ENCODE measurements at regions not wholly inside any gene's neighbourhood (a gene's known extent, or its start where the extent isn't known, plus 50 kb on each side); places are given as distances from the start of the nearest gene placed in this dataset.

DNA sequence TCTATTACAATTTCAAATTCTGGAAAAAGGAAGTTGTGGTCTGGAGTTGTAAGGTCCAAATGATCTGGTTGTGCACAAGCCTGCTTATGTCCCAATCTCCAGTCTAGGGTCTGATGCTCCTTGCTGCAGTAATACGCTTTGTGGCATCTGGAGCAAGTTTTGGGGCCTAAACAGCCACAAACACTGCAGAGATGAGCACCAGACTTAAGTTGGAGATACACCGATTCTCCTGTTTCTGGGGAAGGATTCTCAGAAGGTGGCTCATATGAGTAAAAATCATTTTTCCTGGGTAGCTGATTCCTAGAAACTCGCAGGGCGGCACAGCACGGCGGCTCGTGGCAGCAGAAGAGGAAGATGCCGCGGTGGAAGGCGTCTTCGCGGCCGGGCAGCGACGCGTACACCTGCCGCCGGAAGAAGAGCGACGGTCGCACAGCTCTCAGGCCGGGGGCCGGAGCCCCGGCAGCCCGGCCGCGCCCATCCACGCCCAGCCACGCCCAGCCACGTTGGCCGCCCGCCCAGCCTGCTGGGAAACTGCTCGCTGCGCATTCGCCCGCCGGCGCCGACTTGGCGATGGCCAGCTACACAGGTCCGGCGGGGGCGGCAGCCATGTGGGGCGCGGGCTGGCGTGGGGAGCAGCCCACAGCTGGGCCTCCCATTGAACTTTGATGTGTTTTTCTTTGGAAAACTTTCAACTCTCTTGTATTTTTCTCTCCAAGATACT lies 129.0 kb downstream of the ASCL4 start:
- TF ChIP-seq, protein P1, sequence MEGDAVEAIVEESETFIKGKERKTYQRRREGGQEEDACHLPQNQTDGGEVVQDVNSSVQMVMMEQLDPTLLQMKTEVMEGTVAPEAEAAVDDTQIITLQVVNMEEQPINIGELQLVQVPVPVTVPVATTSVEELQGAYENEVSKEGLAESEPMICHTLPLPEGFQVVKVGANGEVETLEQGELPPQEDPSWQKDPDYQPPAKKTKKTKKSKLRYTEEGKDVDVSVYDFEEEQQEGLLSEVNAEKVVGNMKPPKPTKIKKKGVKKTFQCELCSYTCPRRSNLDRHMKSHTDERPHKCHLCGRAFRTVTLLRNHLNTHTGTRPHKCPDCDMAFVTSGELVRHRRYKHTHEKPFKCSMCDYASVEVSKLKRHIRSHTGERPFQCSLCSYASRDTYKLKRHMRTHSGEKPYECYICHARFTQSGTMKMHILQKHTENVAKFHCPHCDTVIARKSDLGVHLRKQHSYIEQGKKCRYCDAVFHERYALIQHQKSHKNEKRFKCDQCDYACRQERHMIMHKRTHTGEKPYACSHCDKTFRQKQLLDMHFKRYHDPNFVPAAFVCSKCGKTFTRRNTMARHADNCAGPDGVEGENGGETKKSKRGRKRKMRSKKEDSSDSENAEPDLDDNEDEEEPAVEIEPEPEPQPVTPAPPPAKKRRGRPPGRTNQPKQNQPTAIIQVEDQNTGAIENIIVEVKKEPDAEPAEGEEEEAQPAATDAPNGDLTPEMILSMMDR (conservative IDR thresholded peaks at IDR 0.05; ENCODE audit: low read depth), result no peak
- no peak overlapping the region for H3K27ac ChIP-seq
- ChIA-PET CTCF (interaction anchor here (1.1 kb wide), 1 partner anchor 15 kb away, joined by 3 read pairs; no protein-coding TSS in a partner anchor), POLR2A (ENCODE audit: low non-redundant PET) (no interaction called here)
- DNase-seq (ENCODE audit: low spot score), result peak; percentile 59

DNA sequence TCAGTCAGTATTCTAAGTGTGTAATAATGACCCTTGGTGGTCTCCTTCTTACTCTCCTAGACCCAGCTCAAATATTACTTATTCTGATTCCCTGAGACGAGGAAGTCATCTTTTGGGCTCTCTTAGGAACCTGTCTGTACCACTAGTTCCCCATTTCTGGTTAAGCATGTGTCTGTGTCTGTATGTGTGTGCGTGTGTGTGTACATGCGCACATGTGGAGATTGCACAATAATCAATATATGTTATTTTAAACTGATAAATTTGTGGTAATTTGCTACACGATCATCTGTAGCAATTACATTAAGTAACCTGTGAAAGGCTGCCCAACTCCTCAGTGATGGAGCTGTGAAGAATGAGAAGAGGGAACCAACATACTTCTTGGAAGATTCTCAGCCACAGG lies 132.2 kb downstream of the ASCL4 start:
- no peak for DNase-seq (ENCODE audit: low spot score)
- CTCF ChIA-PET, result interaction anchor here (0.9 kb wide), 1 partner anchor 12 kb away, joined by 3 read pairs; no protein-coding TSS in a partner anchor
- POLR2A ChIA-PET (ENCODE audit: low non-redundant PET), result no interaction called here
- no peak overlapping the region for H3K27ac ChIP-seq
- TF ChIP-seq, protein P1 (conservative IDR thresholded peaks at IDR 0.05; ENCODE audit: low read depth), result no peak

DNA sequence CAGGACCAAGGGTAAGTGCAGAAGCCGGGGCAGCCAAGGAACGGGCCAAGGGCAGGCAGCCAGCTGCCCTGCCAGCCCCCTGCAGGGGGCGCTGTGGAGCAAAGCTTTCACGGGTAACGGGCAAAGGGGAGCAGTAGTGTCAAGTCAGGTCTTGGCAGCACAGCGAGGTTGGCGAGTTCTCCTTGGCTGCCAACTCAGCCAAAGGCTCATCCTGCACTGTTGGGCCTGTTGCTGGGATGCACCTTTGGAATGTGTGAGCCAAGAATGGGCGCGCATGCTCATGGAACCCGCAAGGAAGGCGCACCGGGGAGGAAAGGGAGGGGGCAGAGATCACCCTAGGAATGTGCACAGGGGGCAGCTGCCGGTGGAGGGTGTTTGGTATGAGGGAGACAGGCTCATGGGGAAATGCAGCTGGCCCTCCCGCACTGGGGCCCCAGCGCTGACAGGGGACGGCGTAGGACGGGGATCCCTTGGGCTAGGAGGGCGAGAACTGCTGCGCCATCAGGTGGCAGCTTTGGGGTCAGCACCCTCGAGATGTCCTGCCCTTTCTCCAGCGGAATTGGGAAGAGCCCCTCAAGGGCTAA lies 138.0 kb downstream of the ASCL4 start:
- POLR2A ChIA-PET (ENCODE audit: low non-redundant PET), result no interaction called here
- TF ChIP-seq, protein P1 (conservative IDR thresholded peaks at IDR 0.05; ENCODE audit: low read depth), result peak; percentile 54
- CTCF ChIA-PET, result interaction anchor here (0.6 to 1.0 kb wide), 5 partner anchors 13 to 620 kb away, joined by 3 to 4 read pairs (median 3); no protein-coding TSS in a partner anchor
- DNase-seq (ENCODE audit: low spot score), result peak; percentile 14
- no peak overlapping the region for H3K27ac ChIP-seq

DNA sequence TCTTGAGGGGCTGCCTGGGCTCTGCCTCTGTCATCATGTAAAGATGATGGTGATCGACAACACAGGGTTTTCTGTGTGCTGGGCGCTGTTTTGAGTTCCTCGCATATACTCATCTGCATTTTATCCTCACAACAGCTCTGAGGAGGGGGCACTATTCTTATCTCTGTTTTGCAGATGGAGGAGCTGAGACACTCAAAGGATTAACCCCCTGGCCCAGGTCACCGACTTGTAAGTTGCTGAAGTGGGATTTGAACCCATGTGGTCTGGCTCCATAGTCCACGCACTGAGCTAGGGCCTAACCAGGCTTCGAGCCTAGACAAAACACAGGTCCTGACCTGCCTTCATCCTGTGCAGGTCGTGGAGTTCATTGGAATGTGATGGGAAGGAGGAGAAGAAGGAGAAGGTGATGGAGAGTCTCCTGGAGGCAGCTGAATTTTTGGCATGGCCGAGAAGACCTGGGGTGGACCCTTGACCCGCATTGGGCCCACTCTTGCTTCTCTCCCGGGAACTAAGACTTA lies 140.0 kb downstream of the ASCL4 start:
- no peak for DNase-seq (ENCODE audit: low spot score)
- ChIA-PET POLR2A (ENCODE audit: low non-redundant PET) (no interaction called here), CTCF (interaction anchor here (0.6 to 0.7 kb wide), 2 partner anchors 86 to 596 kb away, joined by 3 to 4 read pairs; no protein-coding TSS in a partner anchor)
- TF ChIP-seq, protein P1 (conservative IDR thresholded peaks at IDR 0.05; ENCODE audit: low read depth), result no peak
- H3K27ac ChIP-seq, result no peak overlapping the region

DNA sequence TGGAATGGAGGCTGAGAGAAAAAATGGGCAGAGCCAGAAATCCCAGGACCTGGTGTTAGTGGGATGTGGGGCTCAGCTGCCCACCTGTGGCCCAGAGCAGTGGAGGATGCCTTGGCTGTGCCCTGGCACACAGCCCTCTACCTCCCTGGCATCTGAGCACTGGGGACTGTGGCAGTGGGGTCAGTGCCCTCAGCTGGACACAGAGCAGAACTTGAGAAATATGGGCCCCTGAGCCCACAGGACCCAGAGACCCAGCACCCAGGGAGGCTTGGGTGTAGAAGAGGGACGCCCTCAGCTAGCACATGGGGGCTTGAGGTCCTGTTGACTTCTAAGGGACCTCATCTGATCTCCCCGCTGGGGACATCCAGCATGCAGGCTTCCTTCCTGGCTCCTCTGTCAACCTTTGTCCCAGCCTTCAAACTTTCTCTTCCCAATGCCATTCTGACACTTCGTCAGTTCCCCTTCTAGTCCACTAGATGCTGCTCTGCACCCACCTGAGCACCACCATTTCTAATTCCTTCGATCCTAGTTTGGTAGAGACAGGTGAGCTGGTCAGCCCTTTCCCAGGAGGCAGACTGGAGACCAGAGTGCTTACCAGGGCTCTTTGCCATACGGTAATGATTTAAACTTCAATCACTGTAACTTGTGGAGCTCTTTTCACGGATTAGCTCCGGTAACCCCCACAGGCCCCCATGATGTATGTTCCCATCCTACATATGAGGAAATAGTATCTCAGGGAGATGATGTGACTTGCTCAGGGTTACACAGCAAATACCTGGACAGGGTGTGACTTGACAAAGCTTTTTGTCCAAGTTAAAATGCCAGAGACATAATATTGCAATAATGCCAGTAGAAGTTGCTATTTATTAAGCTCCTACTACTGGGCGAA lies 143.7 kb downstream of the ASCL4 start:
- ChIA-PET POLR2A (ENCODE audit: low non-redundant PET) (no interaction called here), CTCF (interaction anchor here (0.6 to 1.2 kb wide), 11 partner anchors 10 to 561 kb away, joined by 3 to 5 read pairs (median 3); no protein-coding TSS in a partner anchor)
- TF ChIP-seq, protein P1 (conservative IDR thresholded peaks at IDR 0.05; ENCODE audit: low read depth), result peak; percentile 76
- H3K27ac ChIP-seq, result no peak overlapping the region
- DNase-seq (ENCODE audit: low spot score), result peak; percentile 64

DNA sequence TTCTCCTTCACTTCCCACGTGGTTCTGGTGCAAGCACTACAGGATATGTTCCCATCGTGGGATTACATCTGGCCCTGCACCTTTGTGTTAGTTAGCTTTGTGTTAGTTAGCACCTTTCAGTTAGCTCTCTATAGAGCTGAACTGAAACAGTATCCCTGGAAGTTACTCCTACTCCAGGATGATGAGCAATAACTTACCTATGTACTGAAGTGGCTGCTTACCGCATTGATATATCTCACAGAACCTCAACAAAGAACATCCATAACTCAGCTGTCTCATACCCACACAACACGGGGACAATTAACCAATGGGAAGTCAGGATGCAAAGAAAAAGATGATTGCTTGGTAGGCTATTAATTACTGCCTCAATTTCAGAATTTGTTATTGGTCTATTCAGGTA lies 146.6 kb downstream of the ASCL4 start:
- ChIA-PET POLR2A (ENCODE audit: low non-redundant PET) (no interaction called here), CTCF (no interaction called here)
- TF ChIP-seq, protein P1 (conservative IDR thresholded peaks at IDR 0.05; ENCODE audit: low read depth), result no peak
- no peak overlapping the region for H3K27ac ChIP-seq
- DNase-seq (ENCODE audit: low spot score), result no peak

All from RWPE1 (cell line).